Left ventricle myocardium inferior (tissue), 1 donor: ENCODE measurements at regions not wholly inside any gene's neighbourhood (a gene's known extent, or its start where the extent isn't known, plus 50 kb on each side); places are given as distances from the start of the nearest gene placed in this dataset.

Source experiments
- DNase-seq: peaks from one replicate; pipeline ENCODE4 v3.0.0-alpha.2; 2020
- H3K27ac ChIP-seq: fragments of 200-600 bp; replicated peaks from 2 replicates; pipeline ENCODE4 v1.8.0; 2021
- H3K27me3 ChIP-seq: fragments of 200-600 bp; 2 replicates; pipeline ENCODE4 v1.8.0; 2021; ENCODE audit warnings: low read depth
- H3K36me3 ChIP-seq: fragments of 200-600 bp; 2 replicates; pipeline ENCODE4 v1.8.0; 2021
- H3K4me1 ChIP-seq: fragments of 200-600 bp; 2 replicates; pipeline ENCODE4 v1.8.0; 2021
- H3K4me3 ChIP-seq: fragments of 200-600 bp; 2 replicates; pipeline ENCODE4 v1.8.0; 2021; ENCODE audit warnings: mild to moderate bottlenecking, moderate library complexity
- H3K9me3 ChIP-seq: fragments of 200-600 bp; replicated peaks from 2 replicates; pipeline ENCODE4 v1.8.0; 2021
- intact Hi-C: fragments of 100-400 bp; cut with micrococcal nuclease; formaldehyde crosslinking; loops from one replicate; pipeline ENCODE4 v1.11.0; 2022
- TF ChIP-seq, protein P1 (sequence below): fragments of 200-600 bp; IDR thresholded peaks from 2 replicates; pipeline ENCODE4 v1.8.0; 2021; ENCODE audit warnings: antibody characterized with exemption, mild to moderate bottlenecking, borderline replicate concordance
- donor health status: DM: no; HTN: yes; CAD: no; lungs with severe emphysema.

GRCh38 chr5:129223178-129223577 is 128.6 kb downstream of the ISOC1 start:
- H3K4me3 ChIP-seq: no peak overlapping the region
- H3K27ac ChIP-seq: no peak overlapping the region
- H3K27me3 ChIP-seq: no peaks in the 10 kb centered on the region
- H3K9me3 ChIP-seq: no peaks in the 10 kb centered on the region
- no peaks in the 10 kb centered on the region for H3K4me1 ChIP-seq
- intact Hi-C loops: no loop called here
- no peaks in the 10 kb centered on the region for H3K36me3 ChIP-seq
- no peak for DNase-seq
- TF ChIP-seq, protein P1, sequence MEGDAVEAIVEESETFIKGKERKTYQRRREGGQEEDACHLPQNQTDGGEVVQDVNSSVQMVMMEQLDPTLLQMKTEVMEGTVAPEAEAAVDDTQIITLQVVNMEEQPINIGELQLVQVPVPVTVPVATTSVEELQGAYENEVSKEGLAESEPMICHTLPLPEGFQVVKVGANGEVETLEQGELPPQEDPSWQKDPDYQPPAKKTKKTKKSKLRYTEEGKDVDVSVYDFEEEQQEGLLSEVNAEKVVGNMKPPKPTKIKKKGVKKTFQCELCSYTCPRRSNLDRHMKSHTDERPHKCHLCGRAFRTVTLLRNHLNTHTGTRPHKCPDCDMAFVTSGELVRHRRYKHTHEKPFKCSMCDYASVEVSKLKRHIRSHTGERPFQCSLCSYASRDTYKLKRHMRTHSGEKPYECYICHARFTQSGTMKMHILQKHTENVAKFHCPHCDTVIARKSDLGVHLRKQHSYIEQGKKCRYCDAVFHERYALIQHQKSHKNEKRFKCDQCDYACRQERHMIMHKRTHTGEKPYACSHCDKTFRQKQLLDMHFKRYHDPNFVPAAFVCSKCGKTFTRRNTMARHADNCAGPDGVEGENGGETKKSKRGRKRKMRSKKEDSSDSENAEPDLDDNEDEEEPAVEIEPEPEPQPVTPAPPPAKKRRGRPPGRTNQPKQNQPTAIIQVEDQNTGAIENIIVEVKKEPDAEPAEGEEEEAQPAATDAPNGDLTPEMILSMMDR: no peak

DNA sequence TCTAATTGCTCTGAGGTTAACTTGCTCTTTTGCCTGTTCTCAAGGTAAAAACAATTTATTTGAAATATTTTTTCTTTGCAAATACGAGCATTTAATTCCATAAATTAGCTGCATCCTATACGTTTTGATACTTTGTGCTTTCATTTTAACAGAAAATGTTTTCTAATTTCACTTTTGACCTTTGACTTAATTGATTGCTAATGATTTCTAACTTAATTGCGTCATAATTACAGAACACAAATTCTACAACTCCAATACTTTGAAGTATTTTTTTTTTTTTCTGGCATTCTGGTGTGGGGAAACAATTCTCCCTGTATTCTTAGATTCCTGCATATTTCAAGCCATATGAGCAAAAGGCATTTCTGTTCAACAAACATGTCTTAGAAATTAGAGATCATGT is 134.0 kb downstream of the ISOC1 start:
- no peaks in the 10 kb centered on the region for H3K4me1 ChIP-seq
- no peak for DNase-seq
- TF ChIP-seq, protein P1: no peak
- no peaks in the 10 kb centered on the region for H3K36me3 ChIP-seq
- no peaks in the 10 kb centered on the region for H3K9me3 ChIP-seq
- intact Hi-C loops: no loop called here
- no peak overlapping the region for H3K4me3 ChIP-seq
- H3K27ac ChIP-seq: no peak overlapping the region
- no peaks in the 10 kb centered on the region for H3K27me3 ChIP-seq

GRCh38 chr5:129241755-129242154 is 147.2 kb downstream of the ISOC1 start:
- DNase-seq: no peak
- Histone ChIP-seq H3K27me3 (no peaks in the 10 kb centered on the region), H3K4me1 (peaks cover 7% of the 10 kb centered on the region), H3K9me3 (no peaks in the 10 kb centered on the region), H3K27ac (no peak overlapping the region), H3K36me3 (no peaks in the 10 kb centered on the region), H3K4me3 (no peak overlapping the region)
- TF ChIP-seq, protein P1: no peak
- intact Hi-C loops: no loop called here

GRCh38 chr5:129243039-129243438 is 148.5 kb downstream of the ISOC1 start:
- intact Hi-C loops: no loop called here

DNA sequence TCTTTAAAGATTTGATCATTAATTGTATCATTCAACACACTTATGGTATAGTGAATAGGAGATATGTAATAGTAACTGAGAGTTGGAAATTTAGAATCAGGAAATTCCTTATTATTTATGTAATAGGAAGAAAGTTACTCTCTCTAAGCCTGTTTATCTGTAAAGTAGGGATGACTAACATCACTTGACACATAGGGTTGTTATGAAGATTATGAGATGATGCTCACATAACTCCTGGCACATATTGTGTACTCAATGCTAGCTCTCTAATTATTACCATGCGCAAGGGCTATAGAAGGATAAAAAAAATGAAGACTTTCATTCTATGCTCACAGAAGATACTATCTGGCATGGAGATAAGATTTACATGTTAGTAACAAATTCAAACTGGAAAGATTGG is 149.9 kb downstream of the ISOC1 start:
- Histone ChIP-seq H3K36me3 (no peaks in the 10 kb centered on the region), H3K4me3 (no peak overlapping the region), H3K9me3 (no peaks in the 10 kb centered on the region), H3K27ac (peak overlapping the region; percentile 62), H3K27me3 (no peaks in the 10 kb centered on the region), H3K4me1 (peaks cover 7% of the 10 kb centered on the region)
- intact Hi-C loops: no loop called here
- TF ChIP-seq, protein P1: no peak
- no peak for DNase-seq

More at GRCh38 chr5:129243039-129243438, 148.5 kb downstream of the ISOC1 start:
- H3K27me3 ChIP-seq: no peaks in the 10 kb centered on the region
- TF ChIP-seq, protein P1: no peak
- no peaks in the 10 kb centered on the region for H3K9me3 ChIP-seq
- H3K36me3 ChIP-seq: no peaks in the 10 kb centered on the region
- H3K27ac ChIP-seq: peak overlapping the region; percentile 28
- no peak overlapping the region for H3K4me3 ChIP-seq
- H3K4me1 ChIP-seq: peaks cover 7% of the 10 kb centered on the region
- no peak for DNase-seq

GRCh38 chr5:129245489-129245888 is 150.9 kb downstream of the ISOC1 start:
- Histone ChIP-seq H3K4me3 (no peak overlapping the region), H3K27ac (peak overlapping the region; percentile 62), H3K4me1 (peaks cover 7% of the 10 kb centered on the region), H3K27me3 (no peaks in the 10 kb centered on the region), H3K9me3 (no peaks in the 10 kb centered on the region), H3K36me3 (no peaks in the 10 kb centered on the region)
- intact Hi-C loops: no loop called here
- DNase-seq: no peak
- TF ChIP-seq, protein P1: no peak
